SKM-1 treated with dmso at 0.1 percent for 144 hours (cell line): ENCODE measurements at regions not wholly inside any gene's neighbourhood (a gene's known extent, or its start where the extent isn't known, plus 50 kb on each side); places are given as distances from the start of the nearest gene placed in this dataset.

ENCODE experiments used
- DNase-seq: peaks from one replicate; lab custom pipeline; 2025; ENCODE audit not compliant: unreplicated experiment; lab: John Stamatoyannopoulos, UW

- no peak for DNase-seq
Measured at GRCh38 chr2:235140801-235141081, 188.9 kb downstream of the SH3BP4 start.

GRCh38 chr2:235141411-235142128, 189.8 kb downstream of the SH3BP4 start:
- no peak for DNase-seq

- DNase-seq, result no peak
Measured at GRCh38 chr2:235142601-235143000, 190.8 kb downstream of the SH3BP4 start.

GRCh38 chr2:235143789-235144188, 192.0 kb downstream of the SH3BP4 start:
- no peak for DNase-seq

- DNase-seq, result no peak
Measured at GRCh38 chr2:235144291-235144690, 192.5 kb downstream of the SH3BP4 start.

- no peak for DNase-seq
Measured at GRCh38 chr2:235146206-235146605, 194.4 kb downstream of the SH3BP4 start.

- DNase-seq, result no peak
Measured at GRCh38 chr2:235146871-235147565, 195.2 kb downstream of the SH3BP4 start.

GRCh38 chr2:235148201-235149170, 196.7 kb downstream of the SH3BP4 start:
- DNase-seq, result no peak

- DNase-seq, result no peak
Measured at GRCh38 chr2:235149240-235149659, 197.4 kb downstream of the SH3BP4 start.

GRCh38 chr2:235149736-235150135, 197.9 kb downstream of the SH3BP4 start:
- no peak for DNase-seq

- no peak for DNase-seq
Measured at GRCh38 chr2:235151152-235151551, 199.3 kb downstream of the SH3BP4 start.

GRCh38 chr2:235155163-235155562, 203.3 kb downstream of the SH3BP4 start:
- no peak for DNase-seq

GRCh38 chr2:235156055-235156454, 204.2 kb downstream of the SH3BP4 start:
- no peak for DNase-seq

- DNase-seq, result no peak
Measured at GRCh38 chr2:235157746-235158482, 206.1 kb downstream of the SH3BP4 start.

GRCh38 chr2:235160281-235160810, 208.5 kb downstream of the SH3BP4 start:
- DNase-seq, result no peak

- DNase-seq, result no peak
Measured at GRCh38 chr2:235161565-235161964, 209.7 kb downstream of the SH3BP4 start.

- no peak for DNase-seq
Measured at GRCh38 chr2:235162082-235162836, 210.4 kb downstream of the SH3BP4 start.

GRCh38 chr2:235162837-235163197, 211.0 kb downstream of the SH3BP4 start:
- DNase-seq, result no peak

- no peak for DNase-seq
Measured at GRCh38 chr2:235165136-235165535, 213.3 kb downstream of the SH3BP4 start.

GRCh38 chr2:235165631-235166030, 213.8 kb downstream of the SH3BP4 start:
- no peak for DNase-seq
